ENCODE measurements at regions not wholly inside any gene's neighbourhood (a gene's known extent, or its start where the extent isn't known, plus 50 kb on each side); places are given as distances from the start of the nearest gene placed in this dataset.

DNA sequence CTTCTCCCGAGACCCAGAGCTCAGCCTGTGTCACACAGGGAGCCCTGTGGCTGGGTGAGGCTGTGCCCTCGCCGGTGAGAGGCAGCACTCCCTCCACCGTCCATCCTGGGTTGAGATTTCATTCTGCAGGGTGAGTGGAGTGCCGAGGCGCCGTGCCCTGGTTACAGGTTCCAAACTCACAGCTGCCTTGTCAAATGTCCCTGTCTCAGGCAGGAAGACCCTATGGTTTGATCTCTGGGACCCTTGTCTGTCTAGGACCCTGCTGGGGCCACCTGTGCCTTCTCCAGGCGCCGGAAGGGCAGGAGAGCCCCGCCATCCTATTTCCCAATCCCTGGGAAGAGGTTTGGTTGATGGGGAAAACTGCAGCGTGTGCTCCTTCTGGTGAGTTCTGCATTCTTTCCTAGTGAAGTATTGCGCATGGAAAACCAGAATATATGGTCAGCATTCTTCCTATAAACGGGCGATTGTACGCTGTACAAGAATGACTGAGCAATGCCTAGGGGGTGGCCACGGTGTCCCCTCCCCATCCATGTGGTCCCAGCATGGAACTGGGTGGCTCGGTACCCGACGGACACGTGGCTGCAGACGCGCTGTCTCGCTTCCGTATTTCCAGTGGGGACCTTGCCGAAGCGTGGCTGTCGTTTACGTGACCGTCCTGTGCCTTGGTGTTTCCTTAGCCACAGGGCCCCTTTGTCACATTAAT lies 95.9 kb upstream of the COL5A1 start:
- no peak overlapping the region; the same call in 1 of the 2 replicates for H3K27ac ChIP-seq
- TF ChIP-seq, protein P1, sequence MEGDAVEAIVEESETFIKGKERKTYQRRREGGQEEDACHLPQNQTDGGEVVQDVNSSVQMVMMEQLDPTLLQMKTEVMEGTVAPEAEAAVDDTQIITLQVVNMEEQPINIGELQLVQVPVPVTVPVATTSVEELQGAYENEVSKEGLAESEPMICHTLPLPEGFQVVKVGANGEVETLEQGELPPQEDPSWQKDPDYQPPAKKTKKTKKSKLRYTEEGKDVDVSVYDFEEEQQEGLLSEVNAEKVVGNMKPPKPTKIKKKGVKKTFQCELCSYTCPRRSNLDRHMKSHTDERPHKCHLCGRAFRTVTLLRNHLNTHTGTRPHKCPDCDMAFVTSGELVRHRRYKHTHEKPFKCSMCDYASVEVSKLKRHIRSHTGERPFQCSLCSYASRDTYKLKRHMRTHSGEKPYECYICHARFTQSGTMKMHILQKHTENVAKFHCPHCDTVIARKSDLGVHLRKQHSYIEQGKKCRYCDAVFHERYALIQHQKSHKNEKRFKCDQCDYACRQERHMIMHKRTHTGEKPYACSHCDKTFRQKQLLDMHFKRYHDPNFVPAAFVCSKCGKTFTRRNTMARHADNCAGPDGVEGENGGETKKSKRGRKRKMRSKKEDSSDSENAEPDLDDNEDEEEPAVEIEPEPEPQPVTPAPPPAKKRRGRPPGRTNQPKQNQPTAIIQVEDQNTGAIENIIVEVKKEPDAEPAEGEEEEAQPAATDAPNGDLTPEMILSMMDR (conservative IDR thresholded peaks at IDR 0.05; ENCODE audit: low read depth), result no peak
- DNase-seq (ENCODE audit: low spot score), result no peak
- CTCF ChIA-PET, result no interaction called here
- POLR2A ChIA-PET (ENCODE audit: low non-redundant PET), result no interaction called here

DNA sequence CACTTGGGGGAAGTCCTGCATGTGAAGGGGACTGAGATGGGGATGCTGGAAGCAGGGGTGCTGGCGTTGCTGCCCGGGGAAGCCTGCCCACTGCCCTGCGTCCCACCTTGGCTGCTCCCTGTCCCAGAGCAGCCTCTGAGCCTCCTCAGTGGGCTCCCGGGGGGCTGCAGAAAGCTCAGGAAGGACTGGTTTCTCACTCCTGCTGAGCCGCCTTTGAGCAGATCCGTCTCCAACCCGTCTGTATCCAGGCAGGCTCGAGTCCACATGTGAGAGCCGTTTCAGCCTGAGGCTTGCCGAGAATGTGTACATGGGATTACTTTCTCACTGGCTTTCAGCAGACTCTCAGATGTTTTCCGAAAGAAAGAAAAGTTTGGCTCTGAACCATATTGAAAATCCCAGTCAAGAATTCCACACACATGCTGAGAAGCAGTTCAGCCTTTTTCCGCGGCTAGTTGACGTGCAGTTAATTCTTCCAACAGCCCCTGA lies 95.3 kb upstream of the COL5A1 start:
- ChIA-PET POLR2A (ENCODE audit: low non-redundant PET) (no interaction called here), CTCF (no interaction called here)
- TF ChIP-seq, protein P1 (conservative IDR thresholded peaks at IDR 0.05; ENCODE audit: low read depth), result no peak
- no peak for DNase-seq (ENCODE audit: low spot score)
- H3K27ac ChIP-seq, result no peak overlapping the region

GRCh38 chr9:134546746-134547145 lies 94.9 kb upstream of the COL5A1 start:
- POLR2A ChIA-PET (ENCODE audit: low non-redundant PET), result no interaction called here
- TF ChIP-seq, protein P1 (conservative IDR thresholded peaks at IDR 0.05; ENCODE audit: low read depth), result no peak
- no peak overlapping the region for H3K27ac ChIP-seq
- DNase-seq (ENCODE audit: low spot score), result no peak
- CTCF ChIA-PET, result no interaction called here

DNA sequence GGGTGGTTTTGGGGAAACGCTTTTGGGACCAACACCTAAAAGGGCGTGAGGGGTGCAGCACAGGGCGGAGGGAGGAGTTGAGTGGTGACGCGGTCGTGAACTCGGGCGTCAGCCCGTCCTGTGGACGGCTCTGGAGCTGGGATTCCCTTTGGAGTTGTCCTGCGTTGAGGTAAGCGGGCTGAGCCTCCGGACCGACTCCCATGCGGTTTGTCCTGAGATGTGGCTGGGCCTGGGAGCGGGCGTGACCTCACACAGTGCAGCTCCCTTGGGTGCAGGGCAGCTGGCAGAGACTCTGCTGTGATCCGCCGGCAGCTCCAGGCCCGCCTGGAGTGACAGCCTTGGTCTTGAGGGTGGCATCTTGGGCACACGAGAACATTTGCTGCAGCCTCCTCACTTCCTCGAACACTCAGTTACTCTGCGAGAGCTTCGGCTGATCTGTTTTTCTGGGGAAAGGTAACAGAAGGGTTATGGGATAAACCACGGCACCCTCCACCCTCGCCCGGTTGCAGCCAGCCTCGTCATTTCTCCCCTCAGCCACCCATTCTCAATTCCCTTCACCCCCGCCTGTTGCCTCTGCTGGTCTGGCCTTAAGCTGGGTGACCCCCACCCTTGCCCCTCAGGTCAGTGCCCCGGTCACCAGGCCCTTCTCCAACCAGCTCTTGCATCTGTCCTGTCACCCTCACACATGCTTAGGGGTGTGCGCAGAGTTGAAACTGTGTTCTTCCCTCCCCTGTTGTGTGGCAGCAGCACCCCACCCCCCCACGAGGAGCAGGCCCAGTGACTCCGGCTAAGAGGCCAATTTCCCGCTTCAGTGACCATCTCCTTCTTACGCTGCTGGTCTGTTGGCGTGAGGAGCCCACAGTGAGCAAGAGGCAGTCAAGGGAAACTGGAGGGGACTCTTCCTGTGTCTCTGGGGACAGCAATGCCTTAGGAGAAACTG lies 94.2 kb upstream of the COL5A1 start:
- POLR2A ChIA-PET (ENCODE audit: low non-redundant PET), result no interaction called here
- CTCF ChIA-PET, result no interaction called here
- H3K27ac ChIP-seq, result no peak overlapping the region
- TF ChIP-seq, protein P1 (conservative IDR thresholded peaks at IDR 0.05; ENCODE audit: low read depth), result no peak
- no peak for DNase-seq (ENCODE audit: low spot score)

DNA sequence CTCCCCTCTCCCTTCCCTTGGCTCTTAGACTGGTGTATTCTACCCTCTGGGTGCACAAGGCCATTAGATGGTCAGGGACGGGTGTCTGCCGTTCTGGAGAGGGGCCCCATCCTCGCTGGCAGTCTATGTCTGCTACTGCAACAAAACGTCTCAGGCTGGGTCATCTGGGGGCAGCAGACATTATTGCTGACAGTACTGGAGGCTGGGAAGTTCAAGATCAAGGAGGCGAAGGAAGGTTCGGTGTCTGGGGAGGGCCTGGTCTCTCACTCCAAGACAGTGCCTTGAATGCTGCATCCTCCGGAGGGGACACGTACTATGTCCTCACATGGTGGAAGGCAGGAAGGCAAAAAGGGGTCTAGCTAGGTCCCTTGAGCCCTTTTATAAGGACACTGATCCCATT lies 93.4 kb upstream of the COL5A1 start:
- TF ChIP-seq, protein P1 (conservative IDR thresholded peaks at IDR 0.05; ENCODE audit: low read depth), result no peak
- CTCF ChIA-PET, result no interaction called here
- DNase-seq (ENCODE audit: low spot score), result no peak
- POLR2A ChIA-PET (ENCODE audit: low non-redundant PET), result no interaction called here
- no peak overlapping the region for H3K27ac ChIP-seq

GRCh38 chr9:134548618-134549017 lies 93.0 kb upstream of the COL5A1 start:
- no peak overlapping the region for H3K27ac ChIP-seq
- CTCF ChIA-PET, result interaction anchor here (0.6 kb wide), 1 partner anchor 9 kb away, joined by 3 read pairs; no protein-coding TSS in a partner anchor
- no peak for DNase-seq (ENCODE audit: low spot score)
- TF ChIP-seq, protein P1 (conservative IDR thresholded peaks at IDR 0.05; ENCODE audit: low read depth), result no peak
- POLR2A ChIA-PET (ENCODE audit: low non-redundant PET), result no interaction called here
